H1 (cell line): ENCODE measurements at regions not wholly inside any gene's neighbourhood (a gene's known extent, or its start where the extent isn't known, plus 50 kb on each side); places are given as distances from the start of the nearest gene placed in this dataset.

ENCODE experiments used
- CTCF ChIA-PET: fragments of 300-600 bp; sonication (Branson Sonifier 250); formaldehyde crosslinking; loops from one replicate; lab custom pipeline; 2021; ENCODE audit not compliant: partially characterized antibody; lab: Charles Lee
- POLR2A ChIA-PET: fragments of 300-600 bp; sonication (Branson Sonifier 250); formaldehyde crosslinking; loops from one replicate; lab custom pipeline; 2021; ENCODE audit warnings: inconsistent platforms; ENCODE audit not compliant: partially characterized antibody; lab: Charles Lee
- DNase-seq, 2 experiments: peaks; one replicate each; pipeline versions ENCODE4 v3.0.0 to v3.0.0-alpha.2; 2010 to 2022; ENCODE audit warnings: low spot score in 2 of 2, low read depth in 1 of 2, mixed read lengths in 1 of 2
- FAIRE-seq: peaks from 2 replicates; lab custom pipeline; 2011; peaks lifted over from hg19 to GRCh38; lab: Jason Lieb, UNC
- H2AFZ ChIP-seq: 2 replicates; pipeline ENCODE4 v1.8.1; 2012; ENCODE audit warnings: low read length, inconsistent platforms
- H2AK5ac ChIP-seq: 2 replicates; pipeline ENCODE4 v1.6.1; 2013; ENCODE audit warnings: low read depth, low read length
- H2BK120ac ChIP-seq: replicated peaks from 2 replicates; pipeline ENCODE3; 2013; ENCODE audit warnings: low read depth, low read length, inconsistent platforms
- H2BK12ac ChIP-seq: 2 replicates; pipeline ENCODE4 v1.6.1; 2013; ENCODE audit warnings: low read depth, low read length
- H2BK15ac ChIP-seq: 2 replicates; pipeline ENCODE4 v1.6.1; 2013; ENCODE audit warnings: low read length
- H2BK20ac ChIP-seq: 2 replicates; pipeline ENCODE4 v1.6.1; 2013; ENCODE audit warnings: low read length
- H2BK5ac ChIP-seq: 2 replicates; pipeline ENCODE4 v1.6.1; 2013; ENCODE audit warnings: low read depth, low read length
- H3K14ac ChIP-seq: 2 replicates; pipeline ENCODE4 v1.6.1; 2013; ENCODE audit warnings: inconsistent platforms; ENCODE audit not compliant: insufficient read length
- H3K18ac ChIP-seq: 2 replicates; pipeline ENCODE4 v1.6.1; 2013; ENCODE audit warnings: low read length; ENCODE audit errors: extremely low read depth
- H3K23ac ChIP-seq: 2 replicates; pipeline ENCODE4 v1.6.1; 2013; ENCODE audit warnings: inconsistent platforms; ENCODE audit not compliant: insufficient read length
- H3K23me2 ChIP-seq: 2 replicates; pipeline ENCODE4 v1.6.1; 2013; ENCODE audit warnings: low read depth, low read length
- H3K27ac ChIP-seq: 2 replicates; pipeline ENCODE4 v1.6.1; 2011; ENCODE audit warnings: low read depth, low read length, inconsistent platforms
- H3K27me3 ChIP-seq, 4 experiments: replicated peaks in 1 of 4; 1 replicate in 1 of 4; 2 replicates in 3 of 4; pipeline versions ENCODE4 v1.6.1 to v1.8.1; 2011 to 2013; ENCODE audit warnings: low read length in 3 of 4, mild to moderate bottlenecking in 3 of 4, inconsistent platforms in 2 of 4, mixed read lengths in 2 of 4, moderate library complexity in 1 of 4; ENCODE audit not compliant: control insufficient read depth in 3 of 4, insufficient read depth in 3 of 4; ENCODE audit errors: extremely low read depth in 1 of 4
- H3K36me3 ChIP-seq, 4 experiments: 2 replicates each; pipeline versions ENCODE4 v1.6.1 to v1.8.1; 2011 to 2013; ENCODE audit warnings: mild to moderate bottlenecking in 4 of 4, low read length in 3 of 4, moderate library complexity in 2 of 4, control low read depth in 1 of 4, inconsistent platforms in 1 of 4; ENCODE audit not compliant: insufficient read depth in 4 of 4, control insufficient read depth in 2 of 4
- H3K4ac ChIP-seq: replicated peaks from 2 replicates; pipeline ENCODE3; 2013; ENCODE audit warnings: low read length, low read depth, mixed read lengths, inconsistent platforms; ENCODE audit not compliant: insufficient read length
- H3K4me1 ChIP-seq, 4 experiments: replicated peaks in 1 of 4; 1 replicate in 1 of 4; 2 replicates in 3 of 4; pipeline versions ENCODE4 v1.6.1 to v1.8.1; 2011 to 2013; ENCODE audit warnings: low read length in 3 of 4, inconsistent platforms in 2 of 4, mixed read lengths in 1 of 4; ENCODE audit not compliant: insufficient read depth in 4 of 4, control insufficient read depth in 3 of 4
- H3K4me2 ChIP-seq, 2 experiments: 2 replicates each; pipeline versions ENCODE4 v1.6.1 to v1.8.1; 2011 to 2013; ENCODE audit warnings: low read depth in 2 of 2, low read length in 2 of 2, control low read depth in 1 of 2, inconsistent platforms in 1 of 2, mild to moderate bottlenecking in 1 of 2; ENCODE audit not compliant: insufficient read depth in 1 of 2
- H3K4me3 ChIP-seq, 4 experiments: fragments of 200-600, 300-600 bp in 1 of 4; sonication (generic), shearing (Covaris generic), sonication (Bioruptor Twin) in 1 of 4; 2 replicates each; pipeline versions ENCODE4 v1.5.1 to v1.8.1; 2011 to 2016; ENCODE audit warnings: low read length in 4 of 4, low read depth in 3 of 4, control low read depth in 2 of 4, inconsistent platforms in 2 of 4, mild to moderate bottlenecking in 2 of 4, mixed read lengths in 1 of 4, moderate library complexity in 1 of 4; ENCODE audit not compliant: insufficient read depth in 2 of 4; ENCODE audit errors: extremely low read depth in 1 of 4
- H3K56ac ChIP-seq: replicated peaks from 2 replicates; pipeline ENCODE3; 2013; ENCODE audit warnings: low read depth, mild to moderate bottlenecking, mixed read lengths, low read length, inconsistent platforms; ENCODE audit not compliant: insufficient read length
- H3K79me1 ChIP-seq: 2 replicates; pipeline ENCODE4 v1.6.1; 2013; ENCODE audit warnings: low read depth, low read length, control low read depth
- H3K79me2 ChIP-seq, 2 experiments: 2 replicates each; pipeline versions ENCODE4 v1.6.1 to v1.8.1; 2012 to 2013; ENCODE audit warnings: low read length in 2 of 2, mild to moderate bottlenecking in 2 of 2, inconsistent platforms in 1 of 2; ENCODE audit not compliant: insufficient read depth in 2 of 2, control insufficient read depth in 1 of 2
- H3K9ac ChIP-seq, 4 experiments: replicated peaks in 1 of 4; 1 replicate in 1 of 4; 2 replicates in 3 of 4; pipeline versions ENCODE4 v1.6.1 to v1.8.1; 2011 to 2013; ENCODE audit warnings: low read depth in 3 of 4, low read length in 3 of 4, control low read depth in 2 of 4, mild to moderate bottlenecking in 2 of 4, moderate library complexity in 2 of 4, inconsistent platforms in 1 of 4; ENCODE audit errors: extremely low read depth in 1 of 4
- H3K9me3 ChIP-seq, 2 experiments: 2 replicates each; pipeline versions ENCODE4 v1.6.1 to v1.8.1; 2012 to 2013; ENCODE audit warnings: mild to moderate bottlenecking in 2 of 2, moderate library complexity in 2 of 2, control low read depth in 1 of 2, inconsistent platforms in 1 of 2, low read depth in 1 of 2, low read length in 1 of 2, mixed read lengths in 1 of 2; ENCODE audit not compliant: insufficient read depth in 2 of 2
- H4K20me1 ChIP-seq, 2 experiments: replicated peaks in 1 of 2; 2 replicates each; pipeline versions ENCODE3 to v1.8.1; 2011 to 2013; ENCODE audit warnings: inconsistent platforms in 2 of 2, low read length in 2 of 2, mild to moderate bottlenecking in 1 of 2; ENCODE audit not compliant: insufficient read depth in 2 of 2, control insufficient read depth in 1 of 2
- H4K5ac ChIP-seq: 2 replicates; pipeline ENCODE4 v1.6.1; 2013; ENCODE audit warnings: low read length, low read depth, mixed read lengths, inconsistent platforms; ENCODE audit not compliant: insufficient read length
- H4K8ac ChIP-seq: 2 replicates; pipeline ENCODE4 v1.8.0; 2013; ENCODE audit warnings: mild to moderate bottlenecking, moderate library complexity, low read length, inconsistent platforms; ENCODE audit not compliant: insufficient read depth; ENCODE audit errors: extremely low read depth
- H4K91ac ChIP-seq: replicated peaks from 2 replicates; pipeline ENCODE3; 2013; ENCODE audit warnings: low read length, mixed read lengths, inconsistent platforms; ENCODE audit not compliant: insufficient read length
- BACH1 ChIP-seq: IDR thresholded peaks from 2 replicates; pipeline ENCODE4 v1.6.1; 2012; ENCODE audit warnings: low read length, improper control_type of control experiment
- CTBP2 ChIP-seq: IDR thresholded peaks from 2 replicates; pipeline ENCODE4 v1.7.0; 2011; ENCODE audit warnings: borderline replicate concordance, mild to moderate bottlenecking, moderate library complexity, mixed read lengths, low read length; ENCODE audit not compliant: insufficient read depth, insufficient read length
- KDM4A ChIP-seq: IDR thresholded peaks from one replicate; pipeline ENCODE4 v1.7.1; 2012; ENCODE audit warnings: low read depth, mild to moderate bottlenecking, moderate library complexity, low read length, inconsistent platforms; ENCODE audit not compliant: severe bottlenecking
- RAD21 ChIP-seq, 2 experiments: IDR thresholded peaks in 1 of 2; conservative IDR thresholded peaks in 1 of 2; 2 replicates each; pipeline ENCODE4 v1.6.1; 2011; ENCODE audit warnings: low read depth in 2 of 2, low read length in 2 of 2, improper control_type of control experiment in 1 of 2, inconsistent platforms in 1 of 2, mild to moderate bottlenecking in 1 of 2, moderate library complexity in 1 of 2
- SIN3A ChIP-seq, 2 experiments: IDR thresholded peaks in 1 of 2; conservative IDR thresholded peaks in 1 of 2; 2 replicates each; pipeline ENCODE4 v1.6.1; 2011 to 2012; ENCODE audit warnings: low read length in 2 of 2, improper control_type of control experiment in 1 of 2, low read depth in 1 of 2, mild to moderate bottlenecking in 1 of 2
- SIX5 ChIP-seq: IDR thresholded peaks from 2 replicates; pipeline ENCODE4 v1.6.1; 2011; ENCODE audit warnings: mild to moderate bottlenecking, low read depth, low read length
- SRF ChIP-seq: IDR thresholded peaks from 2 replicates; pipeline ENCODE4 v1.6.1; 2011; ENCODE audit warnings: mild to moderate bottlenecking, low read depth, low read length, moderate library complexity
- WGBS, 2 experiments: shearing (Covaris generic) in 1 of 2; methylation state at CpG; one replicate each; pipeline versions ENCODE4 v1.1.6 to v1.1.7; 2013 to 2015; ENCODE audit warnings: low lambda C conversion rate in 2 of 2, mixed read lengths in 2 of 2, inconsistent platforms in 1 of 2, low coverage in 1 of 2, missing lambda C conversion rate in 1 of 2; ENCODE audit not compliant: insufficient replicate concordance in 2 of 2, insufficient coverage in 1 of 2, insufficient read length in 1 of 2; ENCODE audit errors: extremely low coverage in 1 of 2, missing lambda C conversion rate in 1 of 2; 5-methylcytosine and 5-hydroxymethylcytosine counted together

DNA sequence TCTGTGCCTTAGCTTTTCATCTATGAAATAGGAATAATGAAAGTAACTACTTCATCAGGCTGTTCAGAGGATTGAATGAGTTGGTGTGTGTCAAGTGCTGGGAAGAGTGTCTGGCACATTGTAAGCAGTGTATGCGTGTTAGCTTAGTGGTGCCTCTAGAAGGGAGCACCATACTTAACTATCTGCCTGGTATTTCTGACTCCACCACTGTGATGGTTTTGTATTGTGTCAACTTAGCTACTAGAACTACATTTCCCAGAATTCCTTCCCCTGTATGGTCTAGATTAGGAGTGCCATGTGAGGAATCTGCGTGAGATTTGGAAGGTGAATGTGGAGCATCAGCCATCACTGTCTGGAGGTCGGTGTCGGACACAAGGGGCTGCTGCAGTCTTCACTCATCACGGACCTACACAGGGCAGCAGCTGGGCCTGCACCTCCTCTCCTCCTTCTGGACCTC, 115.4 kb upstream of the GALNT15 start:
- Histone ChIP-seq H3K4me2 (no peak overlapping the region), H2AFZ (peak overlapping the region; percentile 63; the same call in 1 of the 2 replicates), H2AK5ac (no peak overlapping the region), H3K79me2 (no peaks in the 10 kb centered on the region), H3K18ac (no peak overlapping the region), H3K36me3 (no peaks in the 10 kb centered on the region), H3K9ac (no peak overlapping the region), H3K4ac (no peak overlapping the region), H3K27ac (no peak overlapping the region), H2BK15ac (no peak overlapping the region), H4K8ac (no peak overlapping the region), H4K91ac (no peak overlapping the region), H3K14ac (no peak overlapping the region), H2BK120ac (no peak overlapping the region), H3K4me3 (no peak overlapping the region), H3K56ac (no peak overlapping the region), H4K20me1 (no peaks in the 10 kb centered on the region), H2BK20ac (no peak overlapping the region), H3K9me3 (no peaks in the 10 kb centered on the region), H3K23ac (no peak overlapping the region), H3K4me1 (no peaks in the 10 kb centered on the region), H2BK5ac (no peak overlapping the region), H3K27me3 (no peaks in the 10 kb centered on the region), H2BK12ac (0 out of 2 replicates have a peak overlapping the region, but pooled peaks have one; percentile 2), H4K5ac (no peak overlapping the region), H3K23me2 (no peaks in the 10 kb centered on the region), H3K79me1 (no peaks in the 10 kb centered on the region)
- no peak for FAIRE-seq
- TF ChIP-seq RAD21 (IDR thresholded peaks at IDR 0.05 in 1 of 2, conservative IDR thresholded peaks at IDR 0.05 in 1 of 2; ENCODE audit: low read depth in 2 of 2, low read length in 2 of 2): no peak
- TF ChIP-seq SRF: no peak
- TF ChIP-seq KDM4A: no peak
- TF ChIP-seq SIN3A (conservative IDR thresholded peaks at IDR 0.05 in 1 of 2, IDR thresholded peaks at IDR 0.05 in 1 of 2; ENCODE audit: low read depth in 1 of 2, low read length in 2 of 2): no peak
- TF ChIP-seq SIX5: peak; percentile 19; the same call in 1 of the 2 replicates
- TF ChIP-seq CTBP2: no peak
- TF ChIP-seq BACH1: no peak
- no peak for DNase-seq
- ChIA-PET POLR2A (no interaction called here), CTCF (interaction anchor here (1.2 to 4.2 kb wide), 5 partner anchors 9 to 189 kb away, joined by 3 to 30 read pairs (median 4); no protein-coding TSS in a partner anchor)
- WGBS, 2 experiments: 88% methylated on average over 5 of the region's 5 CpGs; no CpG with 5 or more reads in 1 of the 2 experiments
